Right cardiac atrium (tissue), 5 donors: ENCODE measurements at regions not wholly inside any gene's neighbourhood (a gene's known extent, or its start where the extent isn't known, plus 50 kb on each side); places are given as distances from the start of the nearest gene placed in this dataset.

Source experiments
- ATAC-seq, 2 donors: fragments of 200-7000 bp; cut with Tn5 transposase; one replicate each; pipeline versions ENCODE4 v1.8.0 to v1.9.1; 2020; ENCODE audit warnings: moderate library complexity in 2 of 2, mild to moderate bottlenecking in 1 of 2
- DNase-seq, 3 donors: peaks; one replicate each; pipeline ENCODE4 v3.0.0-alpha.2; 2020
- H3K27ac ChIP-seq: one replicate; pipeline ENCODE4 v1.5.1; 2013; ENCODE audit warnings: mild to moderate bottlenecking, low read length, control low read depth, moderate library complexity
- H3K27me3 ChIP-seq: one replicate; pipeline ENCODE4 v1.6.1; 2013; ENCODE audit not compliant: control insufficient read depth, insufficient read depth
- H3K4me1 ChIP-seq: one replicate; pipeline ENCODE4 v1.6.1; 2013; ENCODE audit warnings: low read length; ENCODE audit not compliant: control insufficient read depth, insufficient read depth
- H3K4me3 ChIP-seq: one replicate; pipeline ENCODE4 v1.5.1; 2013; ENCODE audit warnings: low read length, control low read depth
- H3K9me3 ChIP-seq: one replicate; pipeline ENCODE4 v1.6.1; 2013; ENCODE audit warnings: low read length; ENCODE audit not compliant: control insufficient read depth
- WGBS: extraction: QIAGEN DNeasy Blood & Tissue Kit; methylation state at CpG from one replicate; pipeline ENCODE4 v1.1.7; 2013; 5-methylcytosine and 5-hydroxymethylcytosine counted together
- intact Hi-C, 4 donors: fragments of 100-400 bp; cut with DNase I; formaldehyde crosslinking; loops; one replicate each; pipeline versions ENCODE4 v1.11.0 to v1.14.0; 2022 to 2023
- donor health status: healthy with polysubstance abuse.
- donor health status: DM: no; HTN: yes; CAD: no.
- donor health status: DM: no; HTN: no; CAD: no.
- donor health status: DM: no; HTN: yes; CAD: no; lungs with severe emphysema.
- donor health status: DM: yes; HTN: yes; CAD: no.

DNA sequence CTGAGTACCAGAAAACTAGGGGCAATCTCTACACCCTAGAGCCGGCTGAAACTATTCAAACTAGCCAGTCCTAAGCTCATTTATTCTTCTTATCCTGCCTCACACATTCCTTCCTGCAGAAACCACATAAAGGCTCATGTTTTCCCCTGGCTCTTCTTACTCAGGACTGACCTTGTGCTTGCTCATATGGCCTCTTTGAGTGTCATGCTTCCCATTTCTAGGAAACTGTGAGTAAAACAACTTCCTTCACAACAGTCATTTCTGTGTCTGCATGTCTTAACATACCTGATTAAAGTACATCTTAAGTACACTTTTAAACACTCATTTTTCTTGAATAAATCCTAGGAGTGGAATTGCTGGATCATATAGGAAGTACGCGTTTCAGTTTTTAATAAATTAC is 52.3 kb upstream of the KIAA1217 start:
- no peak overlapping the region for H3K27ac ChIP-seq
- H3K9me3 ChIP-seq: peaks cover 2% of the 10 kb centered on the region
- H3K4me3 ChIP-seq: no peak overlapping the region
- ATAC-seq (no peak), DNase-seq (no peak)
- intact Hi-C loops: no loop called here
- no peaks in the 10 kb centered on the region for H3K27me3 ChIP-seq
- 88% methylated on average over 3 of the region's 3 CpGs for WGBS
- H3K4me1 ChIP-seq: no peaks in the 10 kb centered on the region

DNA sequence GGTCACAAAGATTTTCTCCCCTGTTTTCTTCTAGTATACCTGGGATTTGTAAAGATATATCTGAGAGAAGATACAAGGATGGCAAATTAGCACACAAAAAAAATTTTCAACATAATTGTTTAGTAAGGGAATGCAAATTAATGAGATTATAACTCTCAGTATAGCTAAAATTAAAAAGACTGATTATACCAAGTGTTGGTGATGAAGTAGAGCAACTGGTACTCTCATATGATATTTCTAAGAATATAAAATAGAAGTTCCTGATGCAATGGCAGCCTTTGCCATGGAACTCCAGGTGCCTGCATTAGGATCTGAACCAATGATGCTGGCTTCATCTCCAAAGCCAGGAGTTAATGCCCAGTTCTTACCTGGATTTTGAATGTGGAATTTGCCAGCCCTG is 51.4 kb upstream of the KIAA1217 start:
- ATAC-seq (no peak), DNase-seq (no peak)
- H3K27me3 ChIP-seq: no peaks in the 10 kb centered on the region
- intact Hi-C loops: no loop called here
- H3K9me3 ChIP-seq: peaks cover 2% of the 10 kb centered on the region
- no peaks in the 10 kb centered on the region for H3K4me1 ChIP-seq
- H3K27ac ChIP-seq: no peak overlapping the region
- no peak overlapping the region for H3K4me3 ChIP-seq
